Osteoblast (primary cell): ENCODE measurements at regions not wholly inside any gene's neighbourhood (a gene's known extent, or its start where the extent isn't known, plus 50 kb on each side); places are given as distances from the start of the nearest gene placed in this dataset.
A peak's percentile ranks its signal among the peaks of the same experiment; 100 is the strongest.

ENCODE experiments used
- DNase-seq: peaks from one replicate; pipeline ENCODE4 v3.0.0; 2011; ENCODE audit warnings: low spot score, mixed read lengths; ENCODE audit not compliant: insufficient read length; ENCODE audit errors: missing footprints
- H2AFZ ChIP-seq: 2 replicates; pipeline ENCODE4 v1.6.0; 2011; ENCODE audit warnings: mild to moderate bottlenecking, low read length
- H3K27ac ChIP-seq: 2 replicates; pipeline ENCODE4 v1.5.1; 2011; ENCODE audit warnings: mild to moderate bottlenecking, low read depth, low read length, moderate library complexity
- H3K27me3 ChIP-seq: 2 replicates; pipeline ENCODE4 v1.6.0; 2012; ENCODE audit warnings: mild to moderate bottlenecking, control low read depth, inconsistent platforms, low read length, moderate library complexity; ENCODE audit not compliant: insufficient read depth
- H3K36me3 ChIP-seq: 2 replicates; pipeline ENCODE4 v1.5.1; 2011; ENCODE audit warnings: mild to moderate bottlenecking, low read length, control low read depth, moderate library complexity; ENCODE audit not compliant: insufficient read depth
- H3K4me1 ChIP-seq: 2 replicates; pipeline ENCODE4 v1.5.1; 2011; ENCODE audit warnings: mild to moderate bottlenecking, low read length, control low read depth, moderate library complexity; ENCODE audit not compliant: insufficient read depth
- H3K4me2 ChIP-seq: 2 replicates; pipeline ENCODE4 v1.6.0; 2011; ENCODE audit warnings: mild to moderate bottlenecking, low read length; ENCODE audit not compliant: insufficient read depth
- H3K4me3 ChIP-seq: fragments of 200-600 bp; sonication (generic); 3 replicates; pipeline ENCODE4 v1.5.1; 2012; ENCODE audit warnings: mild to moderate bottlenecking, low read length, inconsistent platforms; ENCODE audit not compliant: insufficient read depth
- H3K79me2 ChIP-seq: 2 replicates; pipeline ENCODE4 v1.6.0; 2012; ENCODE audit warnings: mild to moderate bottlenecking, low read length, control low read depth, inconsistent platforms; ENCODE audit not compliant: insufficient read depth
- H3K9me3 ChIP-seq: 2 replicates; pipeline ENCODE4 v1.5.1; 2011; ENCODE audit warnings: low read depth, low read length, control low read depth
- H4K20me1 ChIP-seq: 2 replicates; pipeline ENCODE4 v1.6.0; 2012; ENCODE audit warnings: mild to moderate bottlenecking, low read length, control low read depth; ENCODE audit not compliant: insufficient read depth
- TF ChIP-seq, protein P1 (sequence below): IDR thresholded peaks from 2 replicates; pipeline ENCODE4 v1.5.1; 2011; ENCODE audit warnings: mild to moderate bottlenecking, low read depth, low read length, moderate library complexity; ENCODE audit errors: extremely low read depth

DNA sequence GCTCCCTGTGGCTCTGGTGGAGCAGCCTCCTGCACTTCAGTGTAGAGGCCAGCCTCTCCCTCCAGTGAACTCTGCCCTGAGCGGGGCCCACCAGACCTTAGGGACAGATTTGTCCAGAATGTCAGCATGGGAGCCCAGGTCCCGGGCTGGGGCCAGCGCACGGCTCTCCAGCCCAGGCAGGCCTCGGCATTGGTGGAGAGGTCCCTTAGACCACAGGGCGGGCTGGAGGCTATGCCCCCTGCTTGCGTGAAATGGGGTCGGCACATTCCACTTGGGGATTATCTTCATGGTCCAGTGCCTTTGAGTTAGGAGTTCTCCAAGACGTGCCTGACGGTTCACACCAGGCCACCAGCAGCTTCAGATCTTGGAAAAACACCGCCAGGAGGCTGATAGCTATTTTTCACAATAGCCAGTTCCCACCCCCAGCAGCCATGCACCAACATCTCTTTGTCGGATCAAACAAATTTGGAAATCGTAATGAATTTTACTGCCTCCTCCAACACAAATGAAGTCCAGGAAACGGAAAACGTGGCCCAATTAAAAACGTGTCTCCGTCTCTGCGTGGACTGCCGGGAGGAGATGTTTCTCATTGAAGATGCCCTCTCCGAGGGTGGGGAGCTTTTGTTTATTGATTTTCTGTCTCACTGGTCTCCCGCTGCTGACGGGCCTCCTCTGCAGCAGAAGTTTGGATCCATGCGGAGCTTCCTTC, 110.0 kb upstream of the CIBAR2 start:
- Histone ChIP-seq H3K4me1 (peaks cover 14% of the 10 kb centered on the region), H3K27me3 (no peaks in the 10 kb centered on the region), H3K27ac (no peak overlapping the region), H2AFZ (no peak overlapping the region), H3K36me3 (no peaks in the 10 kb centered on the region), H3K4me3 (no peak overlapping the region), H3K9me3 (no peaks in the 10 kb centered on the region), H3K4me2 (no peak overlapping the region), H4K20me1 (peaks cover 11% of the 10 kb centered on the region), H3K79me2 (peaks cover 2% of the 10 kb centered on the region)
- TF ChIP-seq, protein P1, sequence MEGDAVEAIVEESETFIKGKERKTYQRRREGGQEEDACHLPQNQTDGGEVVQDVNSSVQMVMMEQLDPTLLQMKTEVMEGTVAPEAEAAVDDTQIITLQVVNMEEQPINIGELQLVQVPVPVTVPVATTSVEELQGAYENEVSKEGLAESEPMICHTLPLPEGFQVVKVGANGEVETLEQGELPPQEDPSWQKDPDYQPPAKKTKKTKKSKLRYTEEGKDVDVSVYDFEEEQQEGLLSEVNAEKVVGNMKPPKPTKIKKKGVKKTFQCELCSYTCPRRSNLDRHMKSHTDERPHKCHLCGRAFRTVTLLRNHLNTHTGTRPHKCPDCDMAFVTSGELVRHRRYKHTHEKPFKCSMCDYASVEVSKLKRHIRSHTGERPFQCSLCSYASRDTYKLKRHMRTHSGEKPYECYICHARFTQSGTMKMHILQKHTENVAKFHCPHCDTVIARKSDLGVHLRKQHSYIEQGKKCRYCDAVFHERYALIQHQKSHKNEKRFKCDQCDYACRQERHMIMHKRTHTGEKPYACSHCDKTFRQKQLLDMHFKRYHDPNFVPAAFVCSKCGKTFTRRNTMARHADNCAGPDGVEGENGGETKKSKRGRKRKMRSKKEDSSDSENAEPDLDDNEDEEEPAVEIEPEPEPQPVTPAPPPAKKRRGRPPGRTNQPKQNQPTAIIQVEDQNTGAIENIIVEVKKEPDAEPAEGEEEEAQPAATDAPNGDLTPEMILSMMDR = no peak
- DNase-seq = no peak

DNA sequence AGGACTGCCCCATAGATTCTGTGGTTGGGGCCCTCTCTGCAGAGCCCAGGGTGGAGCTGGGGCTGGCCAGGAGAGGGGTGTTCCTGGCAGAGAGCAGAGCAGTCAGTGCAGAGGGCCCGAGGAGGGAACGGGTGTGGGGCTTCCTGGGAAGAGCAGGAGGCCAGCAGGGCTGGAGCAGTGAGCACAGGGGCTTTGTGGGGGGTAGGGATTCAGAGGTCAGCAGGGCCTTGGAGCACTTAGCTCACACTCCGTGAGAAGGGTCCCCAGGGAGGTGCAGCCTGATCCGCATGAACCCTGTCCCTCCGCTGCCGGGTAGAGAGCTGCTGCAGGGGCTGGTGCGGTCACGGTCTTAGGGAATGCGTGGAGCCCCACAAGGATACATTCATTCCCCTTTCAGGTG, 113.0 kb upstream of the CIBAR2 start:
- no peaks in the 10 kb centered on the region for H3K27me3 ChIP-seq
- H3K4me2 ChIP-seq = no peak overlapping the region
- TF ChIP-seq, protein P1 = no peak
- no peak overlapping the region for H3K27ac ChIP-seq
- peaks cover 20% of the 10 kb centered on the region for H3K4me1 ChIP-seq
- peaks cover 26% of the 10 kb centered on the region for H4K20me1 ChIP-seq
- H3K9me3 ChIP-seq = no peaks in the 10 kb centered on the region
- no peak overlapping the region for H2AFZ ChIP-seq
- H3K79me2 ChIP-seq = peaks cover 5% of the 10 kb centered on the region
- H3K4me3 ChIP-seq = no peak overlapping the region
- no peak for DNase-seq
- H3K36me3 ChIP-seq = no peaks in the 10 kb centered on the region

DNA sequence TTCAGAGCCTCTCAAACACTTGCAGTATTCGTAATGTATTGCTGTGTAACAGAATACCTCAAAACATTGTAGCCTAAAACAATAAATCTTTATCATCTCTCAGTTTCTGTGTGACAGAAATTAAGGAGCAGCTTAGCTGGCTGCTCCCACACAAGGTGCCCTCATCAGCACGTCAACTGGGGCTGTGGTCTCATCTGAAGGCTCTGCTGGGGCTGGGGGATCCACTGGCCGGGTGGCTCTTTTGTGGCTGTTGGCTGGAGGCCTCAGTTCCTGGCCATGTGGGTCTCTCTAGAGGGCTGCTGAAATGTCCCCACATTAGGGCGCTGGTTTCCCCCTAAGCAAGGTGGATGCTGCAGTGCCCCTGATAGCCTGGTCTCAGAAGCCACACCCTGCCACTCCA, 113.4 kb upstream of the CIBAR2 start:
- Histone ChIP-seq H3K4me3 (no peak overlapping the region), H3K36me3 (no peaks in the 10 kb centered on the region), H2AFZ (no peak overlapping the region), H3K4me2 (no peak overlapping the region), H3K27me3 (no peaks in the 10 kb centered on the region), H3K4me1 (peaks cover 17% of the 10 kb centered on the region), H4K20me1 (peaks cover 26% of the 10 kb centered on the region), H3K9me3 (no peaks in the 10 kb centered on the region), H3K27ac (no peak overlapping the region), H3K79me2 (peaks cover 5% of the 10 kb centered on the region)
- TF ChIP-seq, protein P1 = no peak
- no peak for DNase-seq

DNA sequence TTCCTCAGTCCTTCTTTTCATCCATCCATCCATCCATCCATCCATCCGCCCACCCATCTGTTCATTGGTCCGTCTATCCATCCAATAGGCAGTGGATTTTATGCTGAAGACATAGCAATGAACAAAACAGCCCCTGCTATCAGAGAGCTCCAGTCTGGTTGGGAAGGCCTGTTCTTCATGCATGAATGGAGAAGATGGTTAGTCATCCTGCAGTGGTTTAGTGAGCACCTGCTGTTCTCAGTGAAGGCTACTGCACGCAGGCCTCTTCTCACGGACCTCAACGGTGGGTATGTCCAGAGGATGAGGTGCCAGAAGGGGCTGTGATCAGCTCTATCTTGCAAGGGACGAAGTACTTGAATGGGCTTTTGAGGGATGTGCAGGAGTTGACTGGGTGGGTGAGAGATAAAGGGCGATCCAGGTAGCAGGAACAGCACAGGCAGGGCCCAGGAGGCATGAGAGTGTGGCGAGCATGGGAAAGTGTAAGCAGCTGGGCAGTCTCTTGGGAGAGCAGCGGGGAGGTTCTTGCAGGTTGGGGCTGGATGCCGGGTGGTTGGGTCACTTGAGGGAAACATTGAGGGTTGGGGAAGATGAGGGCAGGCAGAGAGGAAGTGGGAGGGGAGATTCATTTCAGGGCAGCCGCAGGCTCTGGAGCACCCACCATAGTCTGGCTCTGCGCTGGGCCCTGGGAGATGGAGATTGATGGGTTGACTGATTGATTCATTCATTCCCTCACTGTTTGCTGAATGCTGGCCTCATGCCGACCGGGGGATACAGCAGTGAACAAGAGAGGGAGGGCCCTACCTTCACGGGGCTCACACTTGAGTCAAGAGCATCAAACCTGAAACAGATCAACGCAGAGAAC, 115.0 kb upstream of the CIBAR2 start:
- Histone ChIP-seq H3K79me2 (peaks cover 5% of the 10 kb centered on the region), H3K4me1 (peaks cover 28% of the 10 kb centered on the region), H2AFZ (no peak overlapping the region), H3K9me3 (no peaks in the 10 kb centered on the region), H3K27ac (peak overlapping the region; percentile 2), H4K20me1 (peaks cover 36% of the 10 kb centered on the region), H3K4me3 (no peak overlapping the region), H3K4me2 (peak overlapping the region; percentile 21), H3K27me3 (no peaks in the 10 kb centered on the region), H3K36me3 (no peaks in the 10 kb centered on the region)
- TF ChIP-seq, protein P1 = no peak
- no peak for DNase-seq
